Kidney (tissue), 13 donors: ENCODE measurements at regions not wholly inside any gene's neighbourhood (a gene's known extent, or its start where the extent isn't known, plus 50 kb on each side); places are given as distances from the start of the nearest gene placed in this dataset.

Experiments used
- DNase-seq, 5 donors: peaks; one replicate each; pipeline ENCODE4 v3.0.0-alpha.2; 2013 to 2020
- FAIRE-seq: peaks from 2 replicates; lab custom pipeline; 2012; peaks lifted over from hg19 to GRCh38; lab: Jason Lieb, UNC
- H3K27ac ChIP-seq, 2 donors: one replicate each; pipeline ENCODE4 v1.7.0; 2013; ENCODE audit warnings: low read depth in 2 of 2, low read length in 2 of 2, inconsistent platforms in 1 of 2
- H3K27me3 ChIP-seq: one replicate; pipeline ENCODE4 v1.7.1; 2013; ENCODE audit warnings: low read length, inconsistent platforms; ENCODE audit not compliant: control insufficient read depth, insufficient read depth
- H3K36me3 ChIP-seq, 3 donors: one replicate each; pipeline versions ENCODE4 v1.7.0 to v1.7.1; 2013; ENCODE audit warnings: low read length in 3 of 3, control low read depth in 1 of 3, inconsistent platforms in 1 of 3; ENCODE audit not compliant: insufficient read depth in 3 of 3, control insufficient read depth in 2 of 3
- H3K4me1 ChIP-seq, 3 donors: one replicate each; pipeline versions ENCODE4 v1.7.0 to v1.7.1; 2013; ENCODE audit warnings: low read length in 3 of 3, inconsistent platforms in 1 of 3, low read depth in 1 of 3; ENCODE audit not compliant: control insufficient read depth in 2 of 3, insufficient read depth in 2 of 3
- H3K4me3 ChIP-seq, 3 donors: one replicate each; pipeline versions ENCODE4 v1.7.0 to v1.8.1; 2013; ENCODE audit warnings: low read length in 3 of 3, control low read depth in 1 of 3, inconsistent platforms in 1 of 3
- H3K9ac ChIP-seq, 3 donors: one replicate each; pipeline versions ENCODE4 v1.7.0 to v1.7.1; 2013; ENCODE audit warnings: low read length in 3 of 3, control low read depth in 1 of 3, inconsistent platforms in 1 of 3
- H3K9me3 ChIP-seq, 3 donors: one replicate each; pipeline versions ENCODE4 v1.7.0 to v1.7.1; 2013; ENCODE audit warnings: low read length in 3 of 3, control low read depth in 1 of 3, inconsistent platforms in 1 of 3; ENCODE audit not compliant: control insufficient read depth in 2 of 3, insufficient read depth in 1 of 3
- CTCF ChIP-seq: IDR thresholded peaks from 3 replicates; pipeline ENCODE4 v1.5.1; 2012; ENCODE audit warnings: mild to moderate bottlenecking, moderate library complexity, borderline replicate concordance; ENCODE audit not compliant: insufficient read depth; ENCODE audit errors: extremely low read depth
- intact Hi-C: fragments of 100-400 bp; cut with DNase I; formaldehyde crosslinking; loops from one replicate; pipeline ENCODE4 v1.11.1; 2022
- donor health status: control.
- donor health status: control.
- donor health status: control.
- donor health status: control.
- donor health status: control.
- donor health status: DM: yes; HTN: yes; CAD: no.
- donor health status: Normal renal cell carcinoma (clear cell type).

- DNase-seq: no peak
- no peak for FAIRE-seq
- TF ChIP-seq CTCF: no peak
- H3K27me3 ChIP-seq: no peaks in the 10 kb centered on the region
- intact Hi-C loops: no loop called here
- H3K27ac ChIP-seq: no peak overlapping the region
- H3K36me3 ChIP-seq: no peaks in the 10 kb centered on the region
- no peak overlapping the region for H3K4me3 ChIP-seq
- H3K9me3 ChIP-seq: no peaks in the 10 kb centered on the region
- no peak overlapping the region for H3K9ac ChIP-seq
- no peaks in the 10 kb centered on the region for H3K4me1 ChIP-seq
These were observed 895.6 kb downstream of the RAB28 start for GRCh38 chr4:12588582-12588981.

GRCh38 chr4:12586242-12587006, 897.7 kb downstream of the RAB28 start:
- intact Hi-C loops: no loop called here
- Histone ChIP-seq H3K4me3 (no peak overlapping the region), H3K36me3 (no peaks in the 10 kb centered on the region), H3K4me1 (no peaks in the 10 kb centered on the region), H3K9me3 (no peaks in the 10 kb centered on the region), H3K27me3 (no peaks in the 10 kb centered on the region), H3K27ac (no peak overlapping the region), H3K9ac (no peak overlapping the region)
- FAIRE-seq (no peak), DNase-seq (no peak)
- TF ChIP-seq CTCF: no peak

- H3K36me3 ChIP-seq: no peaks in the 10 kb centered on the region
These were observed 899.8 kb downstream of the RAB28 start for GRCh38 chr4:12584116-12584875.

More at GRCh38 chr4:12584116-12584875, 899.8 kb downstream of the RAB28 start:
- Histone ChIP-seq H3K9me3 (no peaks in the 10 kb centered on the region), H3K4me3 (no peak overlapping the region), H3K27ac (no peak overlapping the region), H3K9ac (no peak overlapping the region), H3K4me1 (no peaks in the 10 kb centered on the region), H3K27me3 (no peaks in the 10 kb centered on the region)
- DNase-seq (no peak), FAIRE-seq (no peak)
- intact Hi-C loops: no loop called here
- TF ChIP-seq CTCF: no peak
